GM03348 (cell line): ENCODE measurements at regions not wholly inside any gene's neighbourhood (a gene's known extent, or its start where the extent isn't known, plus 50 kb on each side); places are given as distances from the start of the nearest gene placed in this dataset.

Source experiments
- DNase-seq: peaks from one replicate; pipeline ENCODE4 v3.0.0; 2012; ENCODE audit warnings: low spot score

DNA sequence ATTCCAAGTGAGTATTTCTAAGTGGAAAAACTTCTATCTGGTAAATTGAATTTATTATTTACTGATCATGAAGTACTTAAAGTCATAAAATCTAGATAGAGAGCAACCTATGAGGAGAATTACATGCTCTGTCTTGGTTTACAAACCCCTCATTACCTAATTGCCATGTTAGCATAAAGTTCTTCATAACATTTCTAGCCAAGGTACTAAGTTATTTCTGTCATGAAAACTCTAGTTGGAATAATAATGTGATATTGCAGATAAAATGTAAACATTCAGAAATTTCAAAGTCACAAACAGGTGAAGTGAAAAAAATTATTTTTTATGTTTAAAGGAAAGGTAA, 228.6 kb downstream of the TTLL7 start:
- no peak for DNase-seq

DNA sequence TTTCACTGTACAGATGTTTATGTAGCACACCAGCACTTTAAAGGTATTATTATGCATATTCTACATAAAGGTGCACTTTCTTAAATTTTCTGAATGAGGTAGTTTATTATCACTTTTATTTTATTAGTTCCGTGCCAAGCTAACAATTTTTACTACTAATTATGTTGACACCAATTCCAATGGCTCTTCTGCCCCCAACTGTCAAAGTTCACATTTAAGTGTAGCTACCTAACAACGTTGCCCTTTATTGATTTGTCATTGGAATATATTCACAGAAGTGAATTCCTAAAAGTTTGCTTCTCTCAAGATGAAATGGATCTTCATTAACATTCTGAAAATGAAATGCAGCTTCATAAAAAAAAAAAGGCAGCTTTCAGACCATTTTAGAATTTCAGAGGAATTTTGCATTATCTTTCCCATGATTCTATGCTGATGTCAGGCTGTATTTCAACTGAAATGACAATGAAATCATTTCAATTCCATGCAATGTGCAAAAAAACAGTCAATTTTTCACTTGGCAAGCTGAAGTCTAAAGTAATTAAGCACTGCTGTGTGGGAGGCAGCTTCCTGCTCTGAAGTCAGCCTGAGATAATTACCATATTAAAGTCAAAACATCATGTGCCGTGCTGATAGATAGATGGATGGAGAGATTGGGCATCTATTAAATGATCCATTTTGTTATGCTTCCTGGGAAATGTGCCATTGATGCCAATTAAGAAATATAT, 229.2 kb downstream of the TTLL7 start:
- DNase-seq, result no peak

DNA sequence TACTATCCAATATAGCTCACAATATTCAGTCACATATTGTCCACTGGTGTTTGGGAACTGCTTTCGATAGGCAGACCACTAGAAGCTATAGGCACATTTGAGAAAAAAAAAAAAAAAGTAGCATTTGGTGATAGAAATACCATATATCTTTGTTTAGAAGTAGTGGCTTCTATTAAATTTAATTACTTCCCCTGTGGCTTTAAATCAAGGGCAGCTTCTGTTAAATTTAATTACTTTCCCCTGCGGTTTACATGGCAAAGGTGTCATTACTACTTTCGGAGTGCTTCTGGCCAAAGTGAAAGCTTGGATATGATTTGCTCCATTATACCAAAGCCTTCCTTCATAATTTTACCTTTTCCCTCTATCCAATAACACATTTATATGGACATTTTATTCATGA, 229.9 kb downstream of the TTLL7 start:
- no peak for DNase-seq

DNA sequence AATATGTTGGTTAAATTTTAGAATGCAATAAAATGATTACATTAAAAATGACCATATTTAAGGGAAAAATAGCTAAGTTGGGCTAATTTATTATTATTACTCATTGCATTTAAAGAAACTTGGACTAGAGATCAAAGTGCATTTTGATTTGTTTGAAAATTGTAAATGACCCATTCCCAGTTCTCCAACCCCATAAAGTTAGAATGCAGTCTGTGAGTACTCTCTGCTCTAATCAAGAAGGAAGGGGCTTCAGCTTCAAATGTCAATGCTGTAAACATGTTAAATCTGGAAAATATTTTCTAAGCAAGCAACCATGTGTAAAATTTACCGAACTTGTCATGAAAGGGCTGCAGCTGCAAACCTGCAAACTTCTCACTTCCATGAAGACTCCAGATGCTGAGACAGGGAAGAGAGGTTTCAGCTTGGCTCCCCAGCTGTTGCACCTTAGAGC, 232.7 kb downstream of the TTLL7 start:
- no peak for DNase-seq

DNA sequence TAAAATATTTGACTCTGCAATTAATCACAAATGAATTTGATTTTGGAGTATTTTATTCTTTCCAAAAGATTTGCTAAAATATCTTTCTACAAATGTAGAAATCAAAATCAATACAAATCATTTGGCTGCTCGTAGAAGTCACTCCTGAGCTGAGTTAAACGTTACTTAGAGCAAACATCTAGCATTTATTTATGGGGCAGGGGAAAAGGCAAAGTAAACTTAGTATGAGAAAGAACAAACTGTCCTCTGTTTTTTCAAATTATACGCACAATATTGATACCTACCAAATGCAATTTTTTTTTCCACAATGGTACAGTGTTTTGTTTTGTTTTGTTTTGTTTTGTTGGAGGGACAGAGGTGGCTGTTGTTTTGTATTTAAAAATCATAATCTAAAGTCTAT, 233.8 kb downstream of the TTLL7 start:
- DNase-seq, result no peak

DNA sequence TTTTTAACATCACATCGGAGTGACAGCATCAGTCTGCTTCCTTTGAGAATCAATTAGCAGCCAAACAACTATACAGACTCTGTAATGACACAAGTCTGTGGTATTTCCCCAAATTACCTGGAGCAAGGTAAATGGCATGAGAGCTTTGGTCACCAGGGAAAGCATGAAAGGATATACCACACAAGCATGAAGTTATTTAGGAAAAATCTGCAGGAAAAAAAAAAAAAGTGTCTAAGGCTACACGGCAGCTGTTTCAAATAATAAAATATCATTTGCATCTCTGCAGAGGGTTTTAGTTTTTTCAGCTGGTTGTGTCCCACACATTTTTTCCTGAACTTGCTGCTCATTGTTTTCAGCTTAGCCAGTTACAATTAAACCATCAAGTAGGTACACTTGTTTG, 234.7 kb downstream of the TTLL7 start:
- DNase-seq, result no peak

DNA sequence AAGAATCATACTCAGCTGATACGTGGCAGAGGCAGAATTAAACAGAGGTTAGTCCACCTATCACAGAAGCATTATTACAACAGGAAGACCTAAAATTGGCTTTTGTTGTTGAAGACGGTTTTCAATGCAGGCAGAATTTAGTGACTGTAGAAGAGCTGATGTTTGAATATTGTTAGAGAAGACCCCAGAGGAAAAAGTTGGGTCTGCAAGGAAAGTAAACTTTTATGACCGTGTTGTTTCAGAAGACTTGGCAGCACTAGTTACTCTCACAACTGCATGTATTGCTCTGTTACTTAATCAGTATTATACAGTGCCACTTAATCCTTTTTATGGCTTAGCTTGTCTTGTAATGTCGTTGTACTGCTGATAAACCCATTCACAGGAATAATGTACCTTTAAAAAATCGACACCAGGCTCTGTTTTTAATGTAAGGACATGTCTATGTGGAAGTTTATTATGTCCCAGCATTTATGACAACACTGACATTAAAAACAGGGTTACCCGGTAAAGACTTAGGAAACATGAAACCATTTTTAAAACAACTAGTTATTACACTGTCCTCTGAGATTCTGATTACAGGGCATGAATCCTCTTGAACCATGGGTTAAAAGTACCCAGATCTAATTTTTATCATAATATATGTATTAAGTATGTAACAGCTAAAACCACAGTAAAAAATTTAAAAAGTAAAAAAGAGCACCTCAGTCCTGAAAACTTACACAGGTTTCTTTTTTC, 235.4 kb downstream of the TTLL7 start:
- no peak for DNase-seq

DNA sequence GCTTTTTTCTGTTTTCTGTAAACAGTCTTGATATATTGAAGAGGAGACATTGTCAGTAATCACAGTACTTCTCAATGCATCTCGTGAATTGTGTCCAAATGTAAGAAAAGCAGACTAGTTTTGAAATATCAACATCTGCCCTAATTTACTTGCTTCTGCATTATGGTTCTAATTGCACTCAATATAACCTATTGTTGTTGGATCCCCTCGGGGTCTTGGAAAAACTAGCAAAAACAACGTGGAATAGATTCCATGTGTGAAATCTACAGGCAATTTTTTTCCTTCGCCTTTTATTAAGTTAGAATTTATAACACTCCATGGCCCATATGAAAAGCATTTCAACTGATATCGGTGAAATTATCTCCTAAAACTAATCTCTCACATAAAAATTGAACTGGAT, 236.5 kb downstream of the TTLL7 start:
- no peak for DNase-seq

DNA sequence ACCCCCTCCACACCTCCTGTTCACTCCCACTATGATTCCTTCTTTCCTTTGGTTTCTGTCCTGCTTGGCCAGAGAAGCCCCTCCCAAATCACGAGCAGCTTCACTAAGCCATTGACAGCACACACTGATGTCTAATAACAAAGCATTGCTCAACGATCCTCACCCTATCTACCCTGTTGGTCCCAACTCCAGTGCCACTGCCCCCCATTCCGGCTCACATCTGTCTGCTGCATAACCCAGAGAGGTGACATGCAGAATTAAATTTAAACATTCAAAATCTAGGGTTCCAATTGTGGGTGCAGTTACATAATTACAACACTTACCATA, 236.9 kb downstream of the TTLL7 start:
- DNase-seq, result no peak

DNA sequence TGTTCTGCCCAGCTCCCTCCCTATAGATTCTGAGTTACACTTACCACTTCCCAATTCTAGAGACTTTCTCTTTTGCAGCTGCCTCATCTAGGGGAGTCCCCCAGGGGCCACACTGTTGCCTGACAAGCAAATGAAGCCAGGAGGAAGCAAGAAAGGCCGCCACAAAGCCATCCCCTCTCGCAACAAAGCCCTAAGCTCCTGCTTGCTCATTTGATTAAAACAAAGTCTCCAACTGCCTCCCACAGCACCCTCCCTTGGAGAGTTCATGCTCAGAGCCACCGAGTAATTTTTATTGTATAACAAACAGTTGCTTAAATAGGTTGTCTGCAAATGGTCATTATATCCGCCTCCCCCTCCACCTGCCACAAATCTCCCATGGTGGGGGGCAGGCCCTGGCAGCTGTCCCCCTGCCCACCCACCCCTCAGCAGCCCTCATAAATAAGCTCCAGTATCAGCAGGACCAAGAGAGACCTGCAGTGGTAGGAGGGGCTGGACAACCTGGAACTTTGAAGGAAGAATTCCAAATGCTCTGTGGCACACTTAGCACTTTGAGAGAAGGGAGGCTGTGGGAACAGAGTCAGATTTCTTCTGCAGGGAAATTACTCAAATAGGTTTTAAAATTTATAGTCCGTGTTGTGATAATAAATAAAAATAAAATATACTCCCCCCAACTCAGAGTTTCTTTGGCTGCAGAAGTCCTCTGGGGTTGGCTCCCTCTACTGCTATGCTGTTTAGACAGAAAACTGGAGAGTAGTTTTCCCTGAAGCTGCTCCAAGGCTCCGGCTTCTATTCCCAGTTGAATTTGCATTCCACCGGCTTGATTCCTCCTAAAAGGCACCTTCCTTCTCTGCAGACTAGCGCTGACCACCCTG, 237.5 kb downstream of the TTLL7 start:
- DNase-seq, result no peak

DNA sequence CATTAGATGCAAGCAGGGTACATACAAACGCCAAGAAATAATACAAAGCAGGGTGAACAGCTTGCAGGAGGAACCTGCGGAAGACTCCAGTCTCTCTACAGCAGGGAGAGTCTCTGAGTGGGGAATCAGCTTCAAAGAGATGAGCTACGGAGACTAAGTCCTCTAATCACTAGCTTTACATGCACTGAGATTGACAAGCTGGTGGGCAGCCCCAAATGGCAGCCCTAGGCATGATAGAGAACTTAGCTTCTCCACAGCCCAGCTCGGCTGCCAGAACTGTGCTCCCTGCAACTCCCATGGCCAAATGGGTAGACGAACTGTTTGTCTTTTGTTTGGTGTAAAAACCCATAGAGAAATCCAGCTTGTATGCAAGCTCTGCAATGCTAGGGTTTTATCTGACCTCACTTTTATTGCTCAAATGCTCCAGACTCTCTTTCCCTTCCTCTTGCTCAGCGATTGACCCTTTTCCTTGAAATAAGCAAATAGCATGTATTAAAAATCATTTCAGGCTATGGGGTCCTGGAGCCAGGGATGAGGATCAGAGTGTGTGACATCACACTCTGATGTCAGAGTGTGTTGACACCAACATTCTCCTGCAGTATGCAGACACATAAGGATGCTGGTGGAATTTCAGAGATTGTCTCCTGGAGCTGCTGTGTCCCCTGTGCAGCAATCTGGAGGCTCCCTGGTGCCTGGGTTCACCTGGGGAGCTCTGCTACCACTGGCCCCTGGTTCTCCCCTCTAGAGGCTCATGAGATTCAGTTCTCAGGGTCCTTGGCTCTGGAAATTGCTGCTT, 238.5 kb downstream of the TTLL7 start:
- DNase-seq, result no peak

DNA sequence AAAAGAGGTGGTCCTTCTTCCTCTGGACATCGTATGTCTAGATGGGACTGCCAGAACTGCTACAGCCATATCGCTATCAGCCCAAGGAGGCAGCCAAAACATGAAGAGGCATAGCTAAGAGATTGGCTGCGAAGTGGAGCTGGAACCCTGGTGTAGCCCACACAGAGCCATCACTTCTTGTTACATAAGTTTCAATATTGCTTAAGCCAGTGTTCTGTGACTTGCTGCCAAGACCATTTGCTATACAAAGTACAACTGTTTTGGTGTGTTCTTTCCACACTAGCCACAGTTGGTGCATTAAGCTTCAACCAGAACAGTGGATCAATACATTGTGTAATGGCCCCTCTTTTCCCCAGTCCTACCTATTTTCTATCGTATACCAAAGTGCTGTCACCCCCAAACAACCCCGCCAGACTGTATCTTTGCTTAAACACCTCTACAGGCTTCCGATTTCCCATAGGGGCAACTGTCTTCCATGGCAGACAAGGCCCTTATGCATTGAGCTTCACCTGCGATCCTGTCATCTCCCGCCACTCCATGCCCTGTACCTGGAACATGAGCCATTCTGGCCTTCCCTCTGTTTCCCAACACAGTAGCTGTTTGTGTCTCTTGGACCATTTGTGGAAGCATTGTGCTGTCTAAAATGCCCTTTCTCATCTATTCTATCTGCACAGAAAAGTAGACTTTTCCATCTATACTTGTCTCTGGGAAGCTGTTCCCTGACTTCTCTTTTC, 241.8 kb downstream of the TTLL7 start:
- no peak for DNase-seq

DNA sequence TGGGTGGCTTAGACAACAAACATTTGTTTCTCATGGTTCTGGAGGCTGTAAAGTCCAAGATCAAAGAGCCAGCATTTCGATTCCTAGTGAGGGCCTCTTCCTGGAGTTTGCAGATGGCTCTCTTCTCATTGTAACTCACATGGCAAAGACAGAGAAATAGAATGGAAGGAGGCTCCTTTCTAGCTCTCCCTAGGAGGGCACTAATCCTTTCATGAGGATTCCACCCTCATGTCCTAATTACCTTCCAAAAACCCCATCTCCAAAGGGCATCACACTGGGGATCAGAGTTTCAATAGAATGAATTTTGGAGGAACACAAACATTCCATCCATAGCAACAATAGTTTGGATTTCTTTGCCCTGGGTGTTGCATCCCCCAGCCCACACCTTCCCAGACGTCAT, 247.3 kb downstream of the TTLL7 start:
- DNase-seq, result no peak

DNA sequence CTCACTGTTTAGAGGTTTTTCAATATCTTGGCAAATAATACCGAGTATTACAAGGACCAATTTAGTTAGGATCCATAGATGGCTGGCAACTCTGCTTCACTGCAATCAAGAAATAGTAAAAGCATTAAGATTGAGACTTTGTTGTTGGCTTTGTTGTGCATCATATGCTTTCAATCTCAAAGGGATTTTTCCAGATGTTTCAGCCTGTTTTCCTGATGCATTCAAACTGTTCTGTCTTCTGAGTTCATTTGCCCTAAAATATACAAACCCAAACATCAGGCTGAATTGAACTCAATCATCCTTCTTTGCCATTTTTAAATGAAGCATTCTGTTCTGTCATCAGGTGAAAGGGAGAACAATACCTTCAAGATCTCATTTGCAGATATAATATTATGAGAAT, 248.7 kb downstream of the TTLL7 start:
- DNase-seq, result no peak

DNA sequence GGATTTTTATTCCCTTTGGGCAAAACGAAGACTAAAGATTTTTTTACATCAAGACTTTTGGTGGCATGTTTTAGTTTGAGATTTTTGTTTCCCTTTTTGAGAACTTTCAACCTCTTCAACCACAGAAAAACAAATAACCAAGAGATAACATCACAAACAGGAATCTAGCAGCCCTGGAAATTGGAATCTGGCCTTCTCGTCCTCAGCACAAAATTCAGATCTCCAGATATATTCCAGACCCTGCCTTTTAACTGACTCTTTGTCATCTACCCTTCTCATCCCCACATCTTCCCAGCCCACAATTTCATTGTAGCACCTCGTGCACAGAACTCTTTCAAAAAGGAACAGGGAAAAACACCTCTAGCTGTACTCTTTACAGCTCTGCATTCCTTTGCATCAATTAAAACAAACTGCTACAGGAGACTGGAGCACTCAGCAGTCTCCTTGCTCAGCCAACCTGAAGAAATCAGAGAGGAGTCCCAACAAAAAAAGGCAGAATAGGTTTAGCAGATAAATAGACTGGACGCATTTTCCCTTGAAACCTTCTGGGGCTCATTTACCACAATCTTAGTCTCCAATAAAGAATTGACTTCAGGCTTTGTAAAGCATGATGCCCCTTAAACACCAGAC, 251.0 kb downstream of the TTLL7 start:
- no peak for DNase-seq

DNA sequence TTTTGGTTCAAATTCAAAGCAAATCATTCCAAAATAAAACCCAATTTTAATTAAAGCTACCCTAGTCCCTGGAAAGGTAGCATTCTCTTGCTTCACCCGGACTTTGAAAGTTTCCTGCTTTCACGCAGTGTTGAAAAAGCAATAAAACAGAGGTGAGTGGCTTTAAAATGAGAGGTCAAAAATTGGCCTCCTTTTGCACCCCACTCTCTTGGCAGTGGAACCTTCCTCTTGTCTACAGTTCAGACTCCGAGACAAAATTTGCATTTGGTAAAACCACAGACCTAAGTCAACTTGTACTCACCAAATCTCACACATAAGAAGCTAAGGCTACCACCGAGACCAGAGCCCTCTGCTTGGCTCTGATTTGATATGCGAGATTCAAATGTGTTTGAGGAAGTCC, 252.7 kb downstream of the TTLL7 start:
- no peak for DNase-seq

DNA sequence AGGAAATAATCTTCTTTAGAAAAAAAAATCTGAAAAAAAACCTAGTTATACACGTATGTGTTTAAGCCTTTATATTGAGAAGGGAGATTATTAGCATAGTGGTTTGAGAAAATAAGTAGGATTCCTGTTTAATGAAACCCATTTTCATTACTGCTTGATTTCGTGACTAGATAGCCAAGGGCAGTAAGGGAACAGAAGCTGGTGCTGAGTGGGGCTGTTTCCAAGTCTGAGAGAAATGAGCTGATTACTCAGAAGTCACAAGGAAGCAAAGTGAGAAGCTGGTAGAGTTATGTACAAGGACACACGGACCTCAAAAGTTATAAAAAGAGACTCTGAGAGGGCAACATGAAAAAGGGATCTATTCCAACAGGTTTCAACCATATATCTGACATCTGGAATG, 256.5 kb downstream of the TTLL7 start:
- DNase-seq, result no peak

DNA sequence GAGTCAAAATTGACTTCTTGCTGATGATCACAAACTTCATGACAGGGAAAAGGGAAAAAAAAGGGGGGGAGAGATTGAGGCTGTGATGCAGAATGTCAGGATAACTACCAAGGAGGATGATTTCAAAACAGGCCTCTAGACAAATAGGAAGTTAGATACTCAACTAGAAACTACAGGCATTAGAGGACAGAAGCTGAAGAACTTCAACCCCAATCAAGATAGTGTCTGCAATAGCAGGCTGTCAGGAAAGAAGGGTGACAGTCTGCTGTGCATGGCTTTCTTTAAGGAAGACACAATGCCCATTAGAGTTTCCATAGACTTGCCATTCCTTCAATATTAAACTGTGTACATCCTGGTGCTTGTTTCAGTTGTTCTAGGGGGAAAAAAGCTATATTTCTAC, 257.2 kb downstream of the TTLL7 start:
- DNase-seq, result no peak

DNA sequence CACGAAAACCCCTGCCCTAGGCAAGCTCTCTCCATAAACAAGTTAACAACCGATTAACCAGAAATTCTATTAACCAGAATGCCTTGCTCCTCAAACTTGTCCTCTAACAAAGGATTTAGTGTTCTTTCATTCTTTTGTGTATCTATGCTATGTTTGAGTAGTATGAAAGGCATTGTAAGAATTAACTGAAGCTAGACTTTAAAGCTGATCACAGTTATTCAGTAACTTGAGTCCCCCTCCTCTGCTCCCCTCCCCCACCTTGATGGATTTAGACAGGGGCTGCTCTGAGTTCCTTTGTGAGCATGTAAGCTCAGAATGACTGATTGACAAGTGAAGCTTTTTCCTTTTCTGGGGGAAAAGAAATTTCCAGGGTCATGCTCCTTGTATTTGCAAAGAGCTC, 257.6 kb downstream of the TTLL7 start:
- DNase-seq, result no peak

DNA sequence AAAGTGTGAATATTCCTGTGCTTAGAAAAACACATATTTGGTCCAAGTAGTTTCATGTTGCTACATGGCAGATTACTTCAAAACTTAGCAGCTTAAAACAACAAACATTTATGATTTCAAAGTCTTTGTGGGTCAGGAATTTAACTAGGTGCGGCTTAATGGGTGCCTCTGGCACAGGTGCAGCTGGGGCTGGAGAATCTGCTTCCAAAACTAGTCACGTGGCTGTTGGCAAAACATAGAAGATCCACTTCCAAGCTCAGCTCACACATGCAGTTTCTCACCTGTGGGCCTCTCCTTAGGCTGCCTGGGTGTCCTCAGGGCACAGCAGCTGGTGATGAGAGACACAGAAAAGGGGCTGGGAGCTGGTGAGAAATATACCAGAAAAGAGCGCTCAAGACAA, 263.4 kb downstream of the TTLL7 start:
- no peak for DNase-seq

DNA sequence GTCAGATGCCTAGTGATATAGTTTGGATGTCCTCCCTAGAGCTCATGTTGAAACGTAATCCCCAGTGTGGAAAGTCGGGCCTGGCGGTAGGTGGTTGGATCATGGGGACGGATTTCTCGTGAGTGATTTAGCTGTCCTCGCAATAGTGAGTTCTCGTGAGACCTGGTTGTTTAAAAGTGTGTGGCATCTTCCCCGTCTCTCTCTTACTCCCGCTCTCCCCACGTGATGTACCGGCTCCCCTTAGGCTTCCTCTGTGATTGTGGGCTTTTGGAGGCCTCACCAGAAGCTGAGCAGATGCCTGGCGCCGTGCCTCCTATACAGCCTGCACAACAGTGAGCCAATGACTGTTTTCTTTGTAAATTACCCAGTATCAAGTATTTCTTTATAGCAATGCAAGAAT, 264.5 kb downstream of the TTLL7 start:
- no peak for DNase-seq
